ENCODE measurements at regions not wholly inside any gene's neighbourhood (a gene's known extent, or its start where the extent isn't known, plus 50 kb on each side); places are given as distances from the start of the nearest gene placed in this dataset.
"Not testable (repeated sequence)": the region's sequence is repeated elsewhere in the genome, so short reads cannot be mapped to it uniquely, and the experiment has no call there.

GRCh38 chr21:9697751-9698150 is 823.6 kb upstream of the TPTE start:
- DNase-seq, result not testable (repeated sequence)

- DNase-seq, result not testable (repeated sequence)
These were observed 816.4 kb upstream of the TPTE start for GRCh38 chr21:9705016-9705415.

- not testable (repeated sequence) for DNase-seq
These were observed 815.9 kb upstream of the TPTE start for GRCh38 chr21:9705455-9705854.

- DNase-seq, result not testable (repeated sequence)
These were observed 796.8 kb upstream of the TPTE start for GRCh38 chr21:9724542-9724941.

GRCh38 chr21:9727187-9727586 is 794.2 kb upstream of the TPTE start:
- DNase-seq, result not testable (repeated sequence)

GRCh38 chr21:9728219-9728992 is 793.0 kb upstream of the TPTE start:
- not testable (repeated sequence) for DNase-seq

GRCh38 chr21:9730866-9731265 is 790.5 kb upstream of the TPTE start:
- DNase-seq, result no peak

GRCh38 chr21:9731317-9731716 is 790.1 kb upstream of the TPTE start:
- not testable (repeated sequence) for DNase-seq

- not testable (repeated sequence) for DNase-seq
These were observed 788.8 kb upstream of the TPTE start for GRCh38 chr21:9732605-9733004.

GRCh38 chr21:9733761-9734558 is 787.4 kb upstream of the TPTE start:
- not testable (repeated sequence) for DNase-seq

GRCh38 chr21:9735421-9735961 is 785.9 kb upstream of the TPTE start:
- no peak for DNase-seq

- not testable (repeated sequence) for DNase-seq
These were observed 784.1 kb upstream of the TPTE start for GRCh38 chr21:9737301-9737700.

GRCh38 chr21:9737871-9738515 is 783.4 kb upstream of the TPTE start:
- not testable (repeated sequence) for DNase-seq

- DNase-seq, result no peak
These were observed 782.9 kb upstream of the TPTE start for GRCh38 chr21:9738527-9738926.

- DNase-seq, result no peak
These were observed 782.1 kb upstream of the TPTE start for GRCh38 chr21:9739240-9739639.

GRCh38 chr21:9740177-9740941 is 781.0 kb upstream of the TPTE start:
- DNase-seq, result not testable (repeated sequence)

- not testable (repeated sequence) for DNase-seq
These were observed 780.2 kb upstream of the TPTE start for GRCh38 chr21:9740991-9741742.

GRCh38 chr21:9743566-9743965 is 777.8 kb upstream of the TPTE start:
- DNase-seq, result not testable (repeated sequence)

- not testable (repeated sequence) for DNase-seq
These were observed 777.2 kb upstream of the TPTE start for GRCh38 chr21:9744166-9744565.

GRCh38 chr21:9744593-9744992 is 776.8 kb upstream of the TPTE start:
- DNase-seq, result not testable (repeated sequence)

GRCh38 chr21:9745457-9746108 is 775.8 kb upstream of the TPTE start:
- DNase-seq, result not testable (repeated sequence)
